ENCODE measurements at regions not wholly inside any gene's neighbourhood (a gene's known extent, or its start where the extent isn't known, plus 50 kb on each side); places are given as distances from the start of the nearest gene placed in this dataset.

- Histone ChIP-seq H3K9me3 (no peaks in the 10 kb centered on the region), H3K4me3 (no peak overlapping the region), H3K27me3 (no peaks in the 10 kb centered on the region), H3K4me1 (no peaks in the 10 kb centered on the region), H3K27ac (no peak overlapping the region), H3K36me3 (no peaks in the 10 kb centered on the region)
- 83 to 100% methylated on average over 2 to 3 of the region's 3 CpGs for WGBS, 2 donors (ENCODE audit: low coverage in 1 of 2)
- TF ChIP-seq POLR2A (IDR thresholded peaks at IDR 0.05) (no peak), POLR2AphosphoS5 (IDR thresholded peaks at IDR 0.05) (no peak)
- no peak for ATAC-seq
Measured at GRCh38 chr16:72278301-72278700, 106.3 kb upstream of the PMFBP1 start.

- no peak overlapping the region for H3K4me3 ChIP-seq
- ATAC-seq: no peak
- H3K27me3 ChIP-seq: no peaks in the 10 kb centered on the region
- H3K36me3 ChIP-seq: no peaks in the 10 kb centered on the region
- no peak overlapping the region for H3K27ac ChIP-seq
- TF ChIP-seq POLR2AphosphoS5 (IDR thresholded peaks at IDR 0.05): no peak
- TF ChIP-seq POLR2A (IDR thresholded peaks at IDR 0.05): no peak
- no peak for TF ChIP-seq EP300 (IDR thresholded peaks at IDR 0.05)
- no peak for TF ChIP-seq CTCF (IDR thresholded peaks at IDR 0.05)
- WGBS, 2 donors (ENCODE audit: low coverage in 1 of 2): 74% methylated on average over 2 of the region's 2 CpGs; no CpG with 5 or more reads in 1 of the 2 donors
- H3K4me1 ChIP-seq: no peaks in the 10 kb centered on the region
- no peaks in the 10 kb centered on the region for H3K9me3 ChIP-seq
Measured at GRCh38 chr16:72277749-72278148, 105.8 kb upstream of the PMFBP1 start.

- no peaks in the 10 kb centered on the region for H3K4me1 ChIP-seq
- no peak for TF ChIP-seq POLR2AphosphoS5 (IDR thresholded peaks at IDR 0.05)
- TF ChIP-seq EP300 (IDR thresholded peaks at IDR 0.05): no peak
- TF ChIP-seq POLR2A (IDR thresholded peaks at IDR 0.05): no peak
- no peak for TF ChIP-seq CTCF (IDR thresholded peaks at IDR 0.05)
- WGBS, 2 donors (ENCODE audit: low coverage in 1 of 2): 83 to 92% methylated on average over 2 to 3 of the region's 3 CpGs
- no peaks in the 10 kb centered on the region for H3K9me3 ChIP-seq
- H3K27ac ChIP-seq: no peak overlapping the region
- no peaks in the 10 kb centered on the region for H3K36me3 ChIP-seq
- H3K27me3 ChIP-seq: no peaks in the 10 kb centered on the region
- no peak for ATAC-seq
- no peak overlapping the region for H3K4me3 ChIP-seq
Measured at GRCh38 chr16:72271699-72272240, 99.8 kb upstream of the PMFBP1 start.

- H3K27ac ChIP-seq: no peak overlapping the region
- no peak for ATAC-seq
- H3K36me3 ChIP-seq: no peaks in the 10 kb centered on the region
- H3K4me3 ChIP-seq: no peak overlapping the region
- TF ChIP-seq EP300 (IDR thresholded peaks at IDR 0.05) (no peak), POLR2AphosphoS5 (IDR thresholded peaks at IDR 0.05) (no peak), CTCF (IDR thresholded peaks at IDR 0.05) (no peak), POLR2A (IDR thresholded peaks at IDR 0.05) (no peak)
- H3K27me3 ChIP-seq: no peaks in the 10 kb centered on the region
- WGBS, 2 donors (ENCODE audit: low coverage in 1 of 2): no CpG with 5 or more reads among the region's 1 CpG
- H3K4me1 ChIP-seq: no peaks in the 10 kb centered on the region
- H3K9me3 ChIP-seq: no peaks in the 10 kb centered on the region
Measured at GRCh38 chr16:72270531-72270930, 98.6 kb upstream of the PMFBP1 start.

- ATAC-seq: no peak
- no peaks in the 10 kb centered on the region for H3K27me3 ChIP-seq
- WGBS, 2 donors (ENCODE audit: low coverage in 1 of 2): 86 to 100% methylated on average over 1 to 5 of the region's 6 CpGs
Measured at GRCh38 chr16:72266836-72267235, 94.9 kb upstream of the PMFBP1 start.

More at GRCh38 chr16:72266836-72267235, 94.9 kb upstream of the PMFBP1 start:
- no peak for TF ChIP-seq EP300 (IDR thresholded peaks at IDR 0.05)
- TF ChIP-seq POLR2A (IDR thresholded peaks at IDR 0.05): no peak
- no peak for TF ChIP-seq CTCF (IDR thresholded peaks at IDR 0.05)
- no peak for TF ChIP-seq POLR2AphosphoS5 (IDR thresholded peaks at IDR 0.05)
- Histone ChIP-seq H3K9me3 (no peaks in the 10 kb centered on the region), H3K4me1 (no peaks in the 10 kb centered on the region), H3K36me3 (no peaks in the 10 kb centered on the region), H3K27ac (no peak overlapping the region), H3K4me3 (no peak overlapping the region)
